Keratinocyte (primary cell): ENCODE measurements at regions not wholly inside any gene's neighbourhood (a gene's known extent, or its start where the extent isn't known, plus 50 kb on each side); places are given as distances from the start of the nearest gene placed in this dataset.

Experiments used
- DNase-seq: peaks from one replicate; pipeline ENCODE4 v3.0.0-alpha.2; 2011; ENCODE audit warnings: low read depth, missing footprints, low spot score
- FAIRE-seq: peaks from 2 replicates; lab custom pipeline; 2011; peaks lifted over from hg19 to GRCh38; lab: Jason Lieb, UNC
- H2AFZ ChIP-seq: 2 replicates; pipeline ENCODE4 v1.6.0; 2012; ENCODE audit warnings: low read length, control low read depth, inconsistent platforms; ENCODE audit not compliant: control insufficient read depth
- H3K27ac ChIP-seq: 2 replicates; pipeline ENCODE4 v1.5.1; 2011; ENCODE audit warnings: low read length; ENCODE audit not compliant: control insufficient read depth, insufficient read depth
- H3K27me3 ChIP-seq: 3 replicates; pipeline ENCODE4 v1.6.0; 2011; ENCODE audit warnings: low read length; ENCODE audit not compliant: control insufficient read depth, insufficient read depth; ENCODE audit errors: extremely low read depth
- H3K36me3 ChIP-seq, 2 experiments: 2 replicates in 1 of 2; 3 replicates in 1 of 2; pipeline ENCODE4 v1.5.1; 2011; ENCODE audit warnings: low read length in 2 of 2, mild to moderate bottlenecking in 1 of 2; ENCODE audit not compliant: control insufficient read depth in 2 of 2, insufficient read depth in 2 of 2; ENCODE audit errors: extremely low read depth in 1 of 2
- H3K4me1 ChIP-seq: 3 replicates; pipeline ENCODE4 v1.5.1; 2011; ENCODE audit warnings: low read length; ENCODE audit not compliant: control insufficient read depth, insufficient read depth; ENCODE audit errors: extremely low read depth
- H3K4me2 ChIP-seq: 3 replicates; pipeline ENCODE4 v1.6.0; 2011; ENCODE audit warnings: low read depth, low read length; ENCODE audit not compliant: control insufficient read depth, insufficient read depth; ENCODE audit errors: extremely low read depth
- H3K4me3 ChIP-seq, 3 experiments: fragments of 200-600 bp in 1 of 3; sonication (generic) in 1 of 3; 2 replicates in 2 of 3; 3 replicates in 1 of 3; pipeline ENCODE4 v1.5.1; 2011 to 2016; ENCODE audit warnings: low read length in 3 of 3, mild to moderate bottlenecking in 3 of 3, control low read depth in 2 of 3, inconsistent platforms in 1 of 3, low read depth in 1 of 3, mixed read lengths in 1 of 3, mixed run types in 1 of 3, moderate library complexity in 1 of 3; ENCODE audit not compliant: control insufficient read depth in 2 of 3, insufficient read depth in 2 of 3; ENCODE audit errors: extremely low read depth in 1 of 3
- H3K79me2 ChIP-seq: 2 replicates; pipeline ENCODE4 v1.6.0; 2012; ENCODE audit warnings: low read length; ENCODE audit not compliant: control insufficient read depth, insufficient read depth
- H3K9ac ChIP-seq: 3 replicates; pipeline ENCODE4 v1.6.0; 2011; ENCODE audit warnings: low read length; ENCODE audit not compliant: control insufficient read depth, insufficient read depth; ENCODE audit errors: extremely low read depth
- H3K9me1 ChIP-seq: 3 replicates; pipeline ENCODE4 v1.6.0; 2011; ENCODE audit warnings: low read length; ENCODE audit not compliant: control insufficient read depth, insufficient read depth; ENCODE audit errors: extremely low read depth
- H3K9me3 ChIP-seq: 2 replicates; pipeline ENCODE4 v1.5.1; 2012; ENCODE audit warnings: low read depth, low read length; ENCODE audit not compliant: control insufficient read depth
- H4K20me1 ChIP-seq: 3 replicates; pipeline ENCODE4 v1.6.0; 2011; ENCODE audit warnings: low read length; ENCODE audit not compliant: control insufficient read depth, insufficient read depth; ENCODE audit errors: extremely low read depth
- EZH2 ChIP-seq: IDR thresholded peaks from one replicate; pipeline ENCODE4 v1.6.1; 2012; ENCODE audit warnings: inconsistent platforms, mild to moderate bottlenecking, low read length, moderate library complexity
- dilution Hi-C: fragments of 300-500 bp; cut with MboI; formaldehyde crosslinking; loops from one replicate; pipeline ENCODE4 v1.7.0; 2020; ENCODE audit warnings: low sequenced_read_pairs; ENCODE audit not compliant: extremely low pct_ligation_motif_present
- TF ChIP-seq, protein P1 (sequence below), 3 experiments: IDR thresholded peaks in 1 of 3; conservative IDR thresholded peaks in 1 of 3; optimal IDR thresholded peaks in 1 of 3; 2 replicates in 2 of 3; 3 replicates in 1 of 3; pipeline versions ENCODE3 to v1.5.1; 2011; ENCODE audit warnings: low read length in 3 of 3, mild to moderate bottlenecking in 3 of 3, moderate library complexity in 2 of 3, control low read depth in 1 of 3, inconsistent platforms in 1 of 3; ENCODE audit not compliant: insufficient read depth in 2 of 3; ENCODE audit errors: extremely low read depth in 1 of 3

- Histone ChIP-seq H3K9me3 (no peaks in the 10 kb centered on the region), H3K9me1 (no peaks in the 10 kb centered on the region), H3K27ac (no peak overlapping the region), H3K9ac (no peak overlapping the region), H2AFZ (no peak overlapping the region), H3K4me2 (no peak overlapping the region), H4K20me1 (no peaks in the 10 kb centered on the region), H3K4me3 (no peak overlapping the region), H3K4me1 (no peaks in the 10 kb centered on the region), H3K36me3 (no peaks in the 10 kb centered on the region), H3K27me3 (no peaks in the 10 kb centered on the region), H3K79me2 (no peaks in the 10 kb centered on the region)
- FAIRE-seq (no peak), DNase-seq (no peak)
- dilution Hi-C loops = no loop called here
- TF ChIP-seq, protein P1, sequence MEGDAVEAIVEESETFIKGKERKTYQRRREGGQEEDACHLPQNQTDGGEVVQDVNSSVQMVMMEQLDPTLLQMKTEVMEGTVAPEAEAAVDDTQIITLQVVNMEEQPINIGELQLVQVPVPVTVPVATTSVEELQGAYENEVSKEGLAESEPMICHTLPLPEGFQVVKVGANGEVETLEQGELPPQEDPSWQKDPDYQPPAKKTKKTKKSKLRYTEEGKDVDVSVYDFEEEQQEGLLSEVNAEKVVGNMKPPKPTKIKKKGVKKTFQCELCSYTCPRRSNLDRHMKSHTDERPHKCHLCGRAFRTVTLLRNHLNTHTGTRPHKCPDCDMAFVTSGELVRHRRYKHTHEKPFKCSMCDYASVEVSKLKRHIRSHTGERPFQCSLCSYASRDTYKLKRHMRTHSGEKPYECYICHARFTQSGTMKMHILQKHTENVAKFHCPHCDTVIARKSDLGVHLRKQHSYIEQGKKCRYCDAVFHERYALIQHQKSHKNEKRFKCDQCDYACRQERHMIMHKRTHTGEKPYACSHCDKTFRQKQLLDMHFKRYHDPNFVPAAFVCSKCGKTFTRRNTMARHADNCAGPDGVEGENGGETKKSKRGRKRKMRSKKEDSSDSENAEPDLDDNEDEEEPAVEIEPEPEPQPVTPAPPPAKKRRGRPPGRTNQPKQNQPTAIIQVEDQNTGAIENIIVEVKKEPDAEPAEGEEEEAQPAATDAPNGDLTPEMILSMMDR (optimal IDR thresholded peaks at IDR 0.05 in 1 of 3, IDR thresholded peaks at IDR 0.05 in 1 of 3, conservative IDR thresholded peaks at IDR 0.05 in 1 of 3; ENCODE audit: extremely low read depth in 1 of 3, insufficient read depth in 2 of 3, low read length in 3 of 3) = no peak
- no peak for TF ChIP-seq EZH2
These were observed 173.7 kb upstream of the CDH11 start for GRCh38 chr16:65295527-65295926.

- DNase-seq (no peak), FAIRE-seq (no peak)
- no peaks in the 10 kb centered on the region for H3K4me1 ChIP-seq
- H3K27ac ChIP-seq = no peak overlapping the region
- H3K9ac ChIP-seq = no peak overlapping the region
- no peaks in the 10 kb centered on the region for H3K27me3 ChIP-seq
- H3K4me3 ChIP-seq = no peak overlapping the region
- TF ChIP-seq, protein P1 (optimal IDR thresholded peaks at IDR 0.05 in 1 of 3, IDR thresholded peaks at IDR 0.05 in 1 of 3, conservative IDR thresholded peaks at IDR 0.05 in 1 of 3; ENCODE audit: extremely low read depth in 1 of 3, insufficient read depth in 2 of 3, low read length in 3 of 3) = no peak
- TF ChIP-seq EZH2 = no peak
- H3K9me3 ChIP-seq = no peaks in the 10 kb centered on the region
- H3K36me3 ChIP-seq = no peaks in the 10 kb centered on the region
- no peak overlapping the region for H2AFZ ChIP-seq
- H4K20me1 ChIP-seq = no peaks in the 10 kb centered on the region
- no peaks in the 10 kb centered on the region for H3K9me1 ChIP-seq
- no peak overlapping the region for H3K4me2 ChIP-seq
- H3K79me2 ChIP-seq = no peaks in the 10 kb centered on the region
- dilution Hi-C loops = no loop called here
These were observed 172.8 kb upstream of the CDH11 start for GRCh38 chr16:65294708-65295107.
